NCI-H2081 (cell line): ENCODE measurements at regions not wholly inside any gene's neighbourhood (a gene's known extent, or its start where the extent isn't known, plus 50 kb on each side); places are given as distances from the start of the nearest gene placed in this dataset.
"Not testable (repeated sequence)": the region's sequence is repeated elsewhere in the genome, so short reads cannot be mapped to it uniquely, and the experiment has no call there.

ENCODE experiments used
- DNase-seq, 2 experiments: peaks; one replicate each; lab custom pipeline; 2025; lab: John Stamatoyannopoulos, UW

DNA sequence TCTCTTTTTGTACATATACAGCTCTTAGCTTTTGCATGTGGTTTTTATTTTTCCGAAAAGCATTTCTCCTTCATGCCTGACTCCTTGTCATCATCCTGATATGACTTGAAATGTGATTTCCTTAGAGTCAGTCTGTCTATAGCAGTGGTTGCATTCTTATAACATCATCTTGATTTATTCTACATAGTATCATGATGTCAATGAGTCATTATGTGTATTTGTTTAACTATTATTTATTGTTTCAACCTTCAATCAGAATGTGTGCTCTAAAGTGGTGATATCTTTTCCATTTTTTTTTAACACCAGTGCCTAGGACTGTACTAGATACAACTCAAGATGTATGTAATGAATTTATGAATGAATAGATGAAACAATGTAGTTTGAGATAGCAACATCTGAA lies 354.9 kb upstream of the CDH8 start:
- no peak for DNase-seq

GRCh38 chr16:62390214-62390613 lies 354.0 kb upstream of the CDH8 start:
- DNase-seq = no peak

DNA sequence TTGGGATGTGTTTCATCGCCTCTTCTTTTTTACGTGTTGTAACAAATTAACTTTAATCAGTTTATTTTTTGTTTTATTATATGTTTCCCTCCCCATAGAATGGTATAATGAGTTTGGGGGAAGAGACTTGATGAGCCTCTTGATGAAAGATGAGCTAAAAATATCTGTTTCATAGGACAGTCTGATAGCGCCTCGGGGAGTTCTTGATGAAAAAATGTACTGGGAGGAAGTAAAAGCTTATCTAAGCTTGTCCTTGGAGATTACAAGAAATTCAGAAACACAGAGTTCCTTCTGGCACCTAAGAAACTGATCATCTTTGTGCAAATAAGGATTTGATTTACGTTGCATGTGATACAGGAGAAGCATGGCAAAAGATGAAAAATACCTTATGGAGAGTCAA lies 350.2 kb upstream of the CDH8 start:
- DNase-seq = no peak

DNA sequence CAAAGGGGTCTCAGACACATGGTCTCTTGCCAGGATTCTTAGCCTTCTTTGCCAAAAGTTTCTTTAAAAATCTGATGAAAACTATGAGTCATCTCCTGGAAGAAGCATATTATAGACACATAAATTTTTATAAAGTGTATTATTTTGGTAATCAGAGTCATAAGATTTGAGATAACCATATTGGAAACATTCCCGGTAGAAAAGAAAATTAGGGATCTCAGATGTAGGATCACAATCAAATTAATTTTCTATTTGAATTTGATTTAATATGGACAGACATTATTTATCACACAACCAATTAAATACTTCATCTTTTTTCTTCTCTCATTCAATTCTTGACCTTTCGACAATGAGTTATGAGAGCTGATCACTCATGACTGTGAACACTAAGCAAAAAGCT lies 347.7 kb upstream of the CDH8 start:
- DNase-seq = no peak

- no peak for DNase-seq
These were observed 334.2 kb upstream of the CDH8 start for GRCh38 chr16:62370445-62370844.

- no peak for DNase-seq
These were observed 327.3 kb upstream of the CDH8 start for GRCh38 chr16:62363501-62363900.

DNA sequence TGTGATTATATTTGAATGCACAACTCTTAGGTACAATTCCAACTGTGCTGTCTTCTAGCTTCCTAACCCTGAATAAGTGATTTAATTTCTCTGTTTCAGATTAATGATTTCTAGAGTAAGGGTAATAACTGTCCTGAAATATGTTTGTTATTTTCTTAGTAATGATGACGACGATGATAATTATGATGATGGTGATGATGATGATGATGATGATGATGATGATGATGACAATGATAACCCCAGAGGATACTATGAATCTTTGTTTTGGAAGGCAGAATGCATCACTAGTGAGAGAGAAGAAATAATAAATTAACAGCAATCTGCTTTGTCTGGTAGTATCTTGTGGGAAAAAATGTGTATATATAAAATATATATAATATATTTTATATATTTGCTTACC lies 317.1 kb upstream of the CDH8 start:
- DNase-seq = no peak

GRCh38 chr16:62342216-62342615 lies 306.0 kb upstream of the CDH8 start:
- DNase-seq = no peak

DNA sequence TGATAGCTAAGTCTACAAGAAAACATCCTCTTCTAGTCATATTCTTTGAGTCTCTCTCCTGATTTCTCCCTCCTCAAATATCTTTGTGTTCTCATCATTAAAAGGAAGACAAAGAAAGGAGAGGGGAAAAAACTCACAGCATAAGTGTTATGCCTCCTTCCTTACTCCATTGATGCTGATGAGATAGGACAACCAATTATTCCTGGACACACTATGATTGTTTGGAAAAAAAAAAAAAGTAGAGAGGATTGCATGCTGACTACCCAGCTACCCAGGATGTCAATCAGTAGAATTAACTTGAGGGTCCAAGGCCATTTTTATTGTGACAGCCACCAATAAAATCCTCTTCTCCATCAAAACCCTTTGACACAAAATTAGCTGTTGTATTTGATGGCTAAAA lies 299.1 kb upstream of the CDH8 start:
- DNase-seq = no peak

GRCh38 chr16:62321606-62322005 lies 285.4 kb upstream of the CDH8 start:
- DNase-seq = no peak

DNA sequence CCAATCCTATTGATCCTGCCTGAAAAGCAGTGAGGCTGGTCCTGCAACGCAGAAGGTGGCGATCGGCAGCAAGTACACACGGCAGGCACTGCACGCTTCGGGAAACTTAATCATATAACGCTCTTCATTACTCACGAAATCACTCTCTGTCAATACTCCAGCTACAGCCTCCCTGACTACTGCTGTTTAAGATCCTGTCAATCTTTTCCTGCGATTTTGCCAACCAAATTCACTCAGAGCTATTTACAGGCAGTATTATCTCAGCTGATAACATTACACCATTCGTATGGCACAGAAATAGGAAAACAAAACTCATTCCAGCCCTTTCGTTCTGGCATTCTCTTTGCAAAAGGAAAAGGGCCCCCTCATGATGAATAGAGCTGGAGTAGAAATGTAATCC lies 262.4 kb upstream of the CDH8 start:
- no peak for DNase-seq

DNA sequence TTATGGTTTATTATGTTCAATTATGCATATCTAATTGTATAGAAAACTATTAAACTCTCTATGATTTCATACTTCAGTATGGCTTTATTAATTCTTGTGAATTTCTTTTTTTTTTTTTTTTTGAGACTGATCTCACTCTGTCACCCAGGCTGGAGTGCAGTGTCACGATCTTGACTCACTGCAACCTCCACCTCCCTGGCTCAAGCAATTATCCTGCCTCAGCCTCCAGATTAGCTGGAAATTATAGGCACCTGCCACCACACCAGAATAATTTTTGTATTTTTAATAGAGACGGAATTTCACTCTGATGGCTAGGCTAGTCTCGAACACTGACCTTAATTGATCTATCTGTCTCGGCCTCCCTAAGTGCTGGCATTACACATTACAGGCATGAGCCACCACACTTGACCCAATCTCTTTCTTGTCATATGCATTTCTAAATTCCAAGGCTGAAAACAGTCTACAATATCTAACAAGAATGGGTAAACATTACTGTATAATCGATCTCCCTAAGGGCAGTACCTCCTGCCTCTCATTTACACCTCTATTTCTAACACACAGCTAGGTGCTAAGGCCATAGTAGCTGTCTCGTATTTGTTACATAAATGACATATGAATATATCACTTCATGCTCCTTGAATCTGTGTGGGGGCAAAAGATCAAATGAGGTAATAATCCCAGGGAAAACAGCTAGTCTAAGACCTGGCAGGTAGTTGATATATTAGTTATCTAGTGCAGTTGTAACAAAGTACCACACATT lies 258.2 kb upstream of the CDH8 start:
- DNase-seq = no peak

- DNase-seq = no peak
These were observed 252.9 kb upstream of the CDH8 start for GRCh38 chr16:62288990-62289629.

DNA sequence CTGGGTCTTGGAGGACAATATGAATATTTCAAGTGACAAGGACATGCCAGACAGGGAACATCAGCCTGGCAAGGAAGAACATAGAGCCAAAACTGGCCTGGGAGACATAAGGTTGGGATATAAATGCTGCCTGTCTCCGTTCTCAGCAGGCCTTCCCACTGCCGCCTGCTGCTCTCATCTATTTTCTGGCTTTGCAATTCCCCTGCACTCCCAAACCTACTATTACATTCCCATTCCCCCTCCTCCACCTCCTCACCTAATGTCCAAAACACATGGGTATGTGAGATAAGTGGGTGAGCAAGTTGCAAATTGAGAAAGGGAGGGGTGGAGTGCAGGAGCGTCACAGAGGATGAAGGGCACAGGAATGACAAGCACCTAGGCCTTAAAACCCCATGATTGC lies 244.3 kb upstream of the CDH8 start:
- DNase-seq = no peak

DNA sequence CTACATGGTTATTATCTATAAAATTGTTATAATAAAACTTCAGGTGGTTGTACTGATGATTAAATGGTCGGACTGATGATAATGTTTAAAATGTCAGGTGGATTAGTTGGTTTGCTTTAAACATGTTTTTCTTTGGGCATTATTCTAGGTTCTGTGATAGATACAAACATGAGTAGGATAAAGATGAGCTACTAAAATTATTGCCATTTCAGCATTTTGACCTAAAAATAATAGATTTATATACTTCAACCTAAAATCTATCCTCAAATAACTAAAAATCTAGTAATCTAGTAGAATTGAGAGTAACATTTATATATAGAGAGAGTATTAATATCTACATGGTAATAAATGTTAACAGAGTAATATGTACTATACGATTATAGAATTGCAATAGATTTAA lies 241.7 kb upstream of the CDH8 start:
- DNase-seq = no peak

GRCh38 chr16:62276637-62277036 lies 240.4 kb upstream of the CDH8 start:
- DNase-seq = no peak

DNA sequence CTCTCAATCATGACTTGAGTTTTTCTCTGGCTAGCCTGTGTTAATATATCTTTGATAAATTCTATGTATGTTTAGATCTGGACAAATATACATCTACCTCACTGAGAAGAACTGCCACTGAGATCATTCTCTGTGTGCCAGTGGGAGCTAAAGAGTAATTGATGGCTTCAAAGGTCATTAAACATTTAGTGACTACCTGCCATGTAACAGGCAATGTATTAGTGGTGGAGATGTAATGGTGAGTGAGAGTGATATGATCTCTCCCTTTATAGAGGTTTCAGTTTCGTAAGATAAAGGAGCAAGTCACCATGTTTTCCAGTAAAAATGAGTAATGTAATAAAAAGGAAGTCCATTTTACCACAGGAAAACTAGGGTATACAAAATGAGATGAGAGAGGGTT lies 235.8 kb upstream of the CDH8 start:
- DNase-seq = no peak

GRCh38 chr16:62261760-62262159 lies 225.5 kb upstream of the CDH8 start:
- no peak for DNase-seq

- not testable (repeated sequence) for DNase-seq
These were observed 222.7 kb upstream of the CDH8 start for GRCh38 chr16:62258931-62259435.

GRCh38 chr16:62256406-62256805 lies 220.2 kb upstream of the CDH8 start:
- DNase-seq = no peak

DNA sequence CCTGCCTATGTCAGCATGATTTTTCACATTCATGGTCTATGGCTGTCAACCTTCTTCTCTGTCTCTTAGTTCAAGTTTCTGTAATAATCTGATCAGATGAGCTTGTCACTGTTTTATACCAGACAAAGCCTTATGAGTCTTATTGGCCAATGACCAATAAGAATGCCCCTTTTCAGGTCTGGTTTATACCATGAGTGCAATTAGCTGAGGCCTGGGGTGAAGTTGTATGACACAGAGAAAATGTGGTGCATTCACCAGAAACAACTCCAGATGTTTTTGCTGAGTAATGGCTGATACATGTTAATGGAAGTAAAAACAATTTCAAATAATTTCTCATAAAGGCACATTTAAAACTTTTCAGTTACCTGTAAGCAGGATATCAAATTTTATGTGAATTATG lies 218.6 kb upstream of the CDH8 start:
- DNase-seq = no peak

- no peak for DNase-seq
These were observed 218.1 kb upstream of the CDH8 start for GRCh38 chr16:62254372-62254771.

DNA sequence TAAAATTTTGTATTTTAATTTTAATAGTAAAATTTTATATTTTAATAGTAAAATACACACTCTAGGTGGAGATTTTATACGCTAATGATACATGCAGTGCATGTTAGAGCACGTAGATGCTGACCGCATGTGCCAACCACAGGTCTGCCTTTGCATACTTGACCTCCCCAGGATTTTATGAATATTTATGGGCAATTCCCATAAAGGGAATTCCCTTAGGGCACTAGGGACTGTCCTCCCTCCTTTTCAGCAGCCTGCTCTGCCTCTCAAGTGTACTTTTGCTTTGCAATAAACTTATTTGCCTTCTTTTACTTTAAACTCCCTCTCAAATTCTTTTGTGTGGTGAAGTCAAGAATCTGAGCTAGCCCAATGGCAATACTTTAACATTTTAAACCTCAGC lies 217.7 kb upstream of the CDH8 start:
- DNase-seq = no peak

DNA sequence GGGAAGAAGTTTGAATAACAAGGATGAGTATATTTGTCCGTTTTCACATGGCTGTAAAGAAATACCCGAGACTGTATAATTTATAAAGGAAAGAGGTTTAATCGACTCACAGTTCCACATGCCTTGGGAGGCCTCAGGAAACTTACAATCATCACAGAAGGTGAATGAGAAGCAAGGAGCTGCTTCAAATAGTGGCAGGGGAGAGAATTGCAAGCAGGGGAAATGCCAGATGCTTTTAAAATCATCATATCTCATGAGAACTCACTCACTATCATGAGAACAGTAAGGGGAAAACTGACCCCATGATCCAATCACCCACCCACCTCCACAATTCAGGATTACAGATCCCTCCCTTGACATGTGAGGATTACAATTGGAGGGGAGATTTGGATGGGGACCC lies 212.8 kb upstream of the CDH8 start:
- no peak for DNase-seq
